H9 (cell line): ENCODE measurements at regions not wholly inside any gene's neighbourhood (a gene's known extent, or its start where the extent isn't known, plus 50 kb on each side); places are given as distances from the start of the nearest gene placed in this dataset.

Source experiments
- DNase-seq: peaks from one replicate; pipeline ENCODE4 v3.0.0-alpha.2; 2017
- H2AFZ ChIP-seq: one replicate; pipeline ENCODE4 v1.6.1; 2013; ENCODE audit warnings: mild to moderate bottlenecking, low read length, control low read depth, moderate library complexity
- H2AK5ac ChIP-seq: 2 replicates; pipeline ENCODE4 v1.6.1; 2013; ENCODE audit warnings: low read length, control low read depth, mixed read lengths; ENCODE audit not compliant: insufficient read length
- H2BK120ac ChIP-seq: one replicate; pipeline ENCODE4 v1.6.1; 2013; ENCODE audit warnings: low read depth, mild to moderate bottlenecking, low read length, control low read depth, inconsistent platforms; ENCODE audit not compliant: poor library complexity, severe bottlenecking
- H2BK12ac ChIP-seq: 2 replicates; pipeline ENCODE4 v1.6.1; 2013; ENCODE audit warnings: low read length, control low read depth, mixed read lengths, low read depth; ENCODE audit not compliant: insufficient read length
- H2BK15ac ChIP-seq: 2 replicates; pipeline ENCODE4 v1.6.1; 2013; ENCODE audit warnings: low read depth, low read length, control low read depth
- H2BK20ac ChIP-seq: one replicate; pipeline ENCODE4 v1.6.1; 2013; ENCODE audit warnings: low read depth, mild to moderate bottlenecking, low read length, control low read depth, inconsistent platforms; ENCODE audit not compliant: poor library complexity, severe bottlenecking
- H2BK5ac ChIP-seq: 2 replicates; pipeline ENCODE4 v1.6.1; 2013; ENCODE audit warnings: low read length, control low read depth, mixed read lengths; ENCODE audit not compliant: insufficient read length
- H3K14ac ChIP-seq: 2 replicates; pipeline ENCODE4 v1.6.1; 2013; ENCODE audit warnings: low read length, control low read depth; ENCODE audit not compliant: insufficient read depth
- H3K18ac ChIP-seq: 2 replicates; pipeline ENCODE4 v1.6.1; 2013; ENCODE audit warnings: low read depth, mild to moderate bottlenecking, mixed read lengths, low read length, control low read depth; ENCODE audit not compliant: insufficient read length
- H3K23ac ChIP-seq: 2 replicates; pipeline ENCODE4 v1.6.1; 2013; ENCODE audit warnings: low read length, control low read depth, mixed read lengths, low read depth; ENCODE audit not compliant: insufficient read length
- H3K23me2 ChIP-seq: 2 replicates; pipeline ENCODE4 v1.6.1; 2013; ENCODE audit warnings: low read depth, mild to moderate bottlenecking, mixed read lengths, low read length, control low read depth; ENCODE audit not compliant: insufficient read length, poor library complexity, severe bottlenecking
- H3K27ac ChIP-seq: 2 replicates; pipeline ENCODE4 v1.5.1; 2013; ENCODE audit warnings: low read length, control low read depth, mixed read lengths, low read depth; ENCODE audit not compliant: insufficient read length
- H3K27me3 ChIP-seq: 2 replicates; pipeline ENCODE4 v1.6.1; 2013; ENCODE audit warnings: low read length, control low read depth, inconsistent platforms; ENCODE audit not compliant: insufficient read depth
- H3K4ac ChIP-seq: 2 replicates; pipeline ENCODE4 v1.6.1; 2013; ENCODE audit warnings: low read depth, mild to moderate bottlenecking, control low read depth, inconsistent platforms, low read length, moderate library complexity
- H3K4me1 ChIP-seq: 2 replicates; pipeline ENCODE4 v1.6.1; 2013; ENCODE audit warnings: low read length, control low read depth, inconsistent platforms; ENCODE audit not compliant: insufficient read depth
- H3K4me2 ChIP-seq: 2 replicates; pipeline ENCODE4 v1.6.1; 2013; ENCODE audit warnings: low read length, control low read depth, mixed read lengths; ENCODE audit not compliant: insufficient read length, insufficient read depth
- H3K56ac ChIP-seq: 2 replicates; pipeline ENCODE4 v1.6.1; 2013; ENCODE audit warnings: low read depth, mild to moderate bottlenecking, mixed read lengths, low read length, control low read depth; ENCODE audit not compliant: insufficient read length
- H3K79me1 ChIP-seq: 2 replicates; pipeline ENCODE4 v1.6.1; 2013; ENCODE audit warnings: low read depth, mild to moderate bottlenecking, moderate library complexity, low read length, control low read depth, inconsistent platforms; ENCODE audit not compliant: insufficient read depth, poor library complexity, severe bottlenecking
- H3K79me2 ChIP-seq: 2 replicates; pipeline ENCODE4 v1.6.1; 2013; ENCODE audit warnings: low read length, control low read depth, inconsistent platforms; ENCODE audit not compliant: insufficient read depth
- H3K9ac ChIP-seq: 2 replicates; pipeline ENCODE4 v1.6.1; 2013; ENCODE audit warnings: low read length, control low read depth, mixed read lengths; ENCODE audit not compliant: insufficient read length; ENCODE audit errors: extremely low read depth
- H3K9me3 ChIP-seq: one replicate; pipeline ENCODE4 v1.6.1; 2013; ENCODE audit warnings: low read depth, low read length, inconsistent platforms; ENCODE audit not compliant: control insufficient read depth
- H3T11ph ChIP-seq: one replicate; pipeline ENCODE4 v1.6.1; 2013; ENCODE audit warnings: mild to moderate bottlenecking, low read length, control low read depth, inconsistent platforms
- H4K20me1 ChIP-seq: one replicate; pipeline ENCODE4 v1.6.1; 2013; ENCODE audit not compliant: control insufficient read depth, insufficient read length, insufficient read depth
- H4K5ac ChIP-seq: 2 replicates; pipeline ENCODE4 v1.6.1; 2013; ENCODE audit warnings: low read depth, mild to moderate bottlenecking, mixed read lengths, low read length, control low read depth; ENCODE audit not compliant: insufficient read length
- H4K8ac ChIP-seq: replicated peaks from 2 replicates; pipeline ENCODE4 v1.6.1; 2013; ENCODE audit warnings: low read length, control low read depth, mixed read lengths, low read depth; ENCODE audit not compliant: insufficient read length
- H4K91ac ChIP-seq: 2 replicates; pipeline ENCODE4 v1.6.1; 2013; ENCODE audit warnings: low read depth, mild to moderate bottlenecking, moderate library complexity, mixed read lengths, low read length, control low read depth; ENCODE audit not compliant: insufficient read length
- H3K27ac Mint-ChIP-seq, 3 experiments: 2 replicates in 2 of 3; 3 replicates in 1 of 3; pipeline ENCODE4 v1.8.0; 2020 to 2021; ENCODE audit warnings: mixed read lengths in 3 of 3, mild to moderate bottlenecking in 1 of 3, moderate library complexity in 1 of 3
- H3K27me3 Mint-ChIP-seq: 2 replicates; pipeline ENCODE4 v1.8.0; 2021; ENCODE audit warnings: low read depth, mild to moderate bottlenecking, moderate library complexity, mixed read lengths
- H3K36me3 Mint-ChIP-seq, 3 experiments: 2 replicates in 2 of 3; 3 replicates in 1 of 3; pipeline ENCODE4 v1.8.0; 2020 to 2021; ENCODE audit warnings: low read depth in 3 of 3, mixed read lengths in 3 of 3; ENCODE audit not compliant: insufficient read depth in 1 of 3
- H3K4me1 Mint-ChIP-seq, 2 experiments: 2 replicates each; pipeline ENCODE4 v1.8.0; 2020; ENCODE audit warnings: mixed read lengths in 2 of 2
- H3K4me3 Mint-ChIP-seq, 2 experiments: 2 replicates in 1 of 2; 3 replicates in 1 of 2; pipeline ENCODE4 v1.8.0; 2020 to 2021; ENCODE audit warnings: mild to moderate bottlenecking in 2 of 2, mixed read lengths in 2 of 2, moderate library complexity in 1 of 2
- H3K9me3 Mint-ChIP-seq, 2 experiments: 2 replicates in 1 of 2; 3 replicates in 1 of 2; pipeline ENCODE4 v1.8.0; 2020; ENCODE audit warnings: mild to moderate bottlenecking in 2 of 2, mixed read lengths in 2 of 2, moderate library complexity in 1 of 2
- WGBS: extraction: QIAGEN DNeasy Blood & Tissue Kit; methylation state at CpG from one replicate; pipeline ENCODE4 v1.1.7; 2013; ENCODE audit warnings: missing lambda C conversion rate, low lambda C conversion rate, mixed read lengths; ENCODE audit not compliant: insufficient read length; ENCODE audit errors: extremely low coverage; 5-methylcytosine and 5-hydroxymethylcytosine counted together
- TF ChIP-seq, protein P1 (sequence below): fragments of 200-600 bp; sonication (generic); conservative IDR thresholded peaks from 3 replicates; pipeline ENCODE4 v1.8.0; 2021; ENCODE audit warnings: antibody characterized with exemption, mild to moderate bottlenecking

DNA sequence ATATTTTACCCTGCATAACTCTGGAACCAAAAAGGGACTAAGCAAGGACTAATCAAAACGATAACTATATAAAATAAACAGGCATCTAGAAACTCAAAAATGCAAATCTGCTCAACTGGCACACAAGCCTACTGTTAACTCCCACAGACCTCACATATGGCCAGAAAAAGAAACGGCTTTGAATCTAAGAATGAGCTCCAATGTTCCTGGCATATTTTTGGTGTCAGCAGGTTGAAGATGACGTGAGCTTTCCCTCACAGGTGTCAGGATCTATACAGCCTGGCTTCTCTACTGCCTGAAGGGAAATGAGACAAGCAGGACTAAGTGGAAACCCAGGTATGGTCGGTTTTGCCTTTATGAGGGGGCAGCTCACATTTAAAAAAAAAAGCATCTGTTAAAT, 120.1 kb upstream of the SPATA12 start:
- Histone ChIP-seq H3T11ph (no peak overlapping the region), H3K27me3 (no peaks in the 10 kb centered on the region), H3K9me3 (no peaks in the 10 kb centered on the region), H4K91ac (no peak overlapping the region), H4K5ac (no peak overlapping the region), H2BK20ac (no peak overlapping the region), H3K23ac (no peak overlapping the region), H3K4me1 (no peaks in the 10 kb centered on the region), H3K9ac (no peak overlapping the region), H4K20me1 (no peaks in the 10 kb centered on the region), H2BK12ac (no peak overlapping the region), H4K8ac (no peak overlapping the region), H2BK15ac (no peak overlapping the region), H2BK5ac (no peak overlapping the region), H2AFZ (no peak overlapping the region), H3K18ac (no peak overlapping the region), H3K23me2 (no peaks in the 10 kb centered on the region), H2BK120ac (no peak overlapping the region), H3K56ac (no peak overlapping the region), H3K79me2 (no peaks in the 10 kb centered on the region), H3K79me1 (no peaks in the 10 kb centered on the region), H2AK5ac (no peak overlapping the region), H3K27ac (no peak overlapping the region), H3K14ac (no peak overlapping the region), H3K4ac (no peak overlapping the region), H3K4me2 (no peak overlapping the region)
- no peak for DNase-seq
- Mint-ChIP-seq H3K9me3 (peaks cover 12 to 13% of the 10 kb centered on the region in 2 experiments), H3K4me1 (no peaks in the 10 kb centered on the region), H3K4me3 (no peak overlapping the region), H3K36me3 (peaks cover 9 to 13% (median 10%) of the 10 kb centered on the region in 3 experiments), H3K27ac (no peak overlapping the region), H3K27me3 (no peaks in the 10 kb centered on the region)
- no CpG with 5 or more reads among the region's 4 CpGs for WGBS
- TF ChIP-seq, protein P1, sequence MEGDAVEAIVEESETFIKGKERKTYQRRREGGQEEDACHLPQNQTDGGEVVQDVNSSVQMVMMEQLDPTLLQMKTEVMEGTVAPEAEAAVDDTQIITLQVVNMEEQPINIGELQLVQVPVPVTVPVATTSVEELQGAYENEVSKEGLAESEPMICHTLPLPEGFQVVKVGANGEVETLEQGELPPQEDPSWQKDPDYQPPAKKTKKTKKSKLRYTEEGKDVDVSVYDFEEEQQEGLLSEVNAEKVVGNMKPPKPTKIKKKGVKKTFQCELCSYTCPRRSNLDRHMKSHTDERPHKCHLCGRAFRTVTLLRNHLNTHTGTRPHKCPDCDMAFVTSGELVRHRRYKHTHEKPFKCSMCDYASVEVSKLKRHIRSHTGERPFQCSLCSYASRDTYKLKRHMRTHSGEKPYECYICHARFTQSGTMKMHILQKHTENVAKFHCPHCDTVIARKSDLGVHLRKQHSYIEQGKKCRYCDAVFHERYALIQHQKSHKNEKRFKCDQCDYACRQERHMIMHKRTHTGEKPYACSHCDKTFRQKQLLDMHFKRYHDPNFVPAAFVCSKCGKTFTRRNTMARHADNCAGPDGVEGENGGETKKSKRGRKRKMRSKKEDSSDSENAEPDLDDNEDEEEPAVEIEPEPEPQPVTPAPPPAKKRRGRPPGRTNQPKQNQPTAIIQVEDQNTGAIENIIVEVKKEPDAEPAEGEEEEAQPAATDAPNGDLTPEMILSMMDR = no peak
